ENCODE measurements at regions not wholly inside any gene's neighbourhood (a gene's known extent, or its start where the extent isn't known, plus 50 kb on each side); places are given as distances from the start of the nearest gene placed in this dataset.

GRCh38 chr11:122205036-122205435, 89.0 kb upstream of the BLID start:
- TF ChIP-seq CTCF (IDR thresholded peaks at IDR 0.05; ENCODE audit: insufficient read depth, low read depth, low read length), result no peak
- TF ChIP-seq EZH2 (IDR thresholded peaks at IDR 0.05; ENCODE audit: insufficient read depth, low read length), result no peak

All from astrocyte (in vitro differentiated cells and primary cell).